DMS153 treated with DMSO at 0.1 percent for 48 hours (cell line): ENCODE measurements at regions not wholly inside any gene's neighbourhood (a gene's known extent, or its start where the extent isn't known, plus 50 kb on each side); places are given as distances from the start of the nearest gene placed in this dataset.

Source experiments
- DNase-seq: peaks from one replicate; lab custom pipeline; 2025; ENCODE audit not compliant: unreplicated experiment; lab: John Stamatoyannopoulos, UW

DNA sequence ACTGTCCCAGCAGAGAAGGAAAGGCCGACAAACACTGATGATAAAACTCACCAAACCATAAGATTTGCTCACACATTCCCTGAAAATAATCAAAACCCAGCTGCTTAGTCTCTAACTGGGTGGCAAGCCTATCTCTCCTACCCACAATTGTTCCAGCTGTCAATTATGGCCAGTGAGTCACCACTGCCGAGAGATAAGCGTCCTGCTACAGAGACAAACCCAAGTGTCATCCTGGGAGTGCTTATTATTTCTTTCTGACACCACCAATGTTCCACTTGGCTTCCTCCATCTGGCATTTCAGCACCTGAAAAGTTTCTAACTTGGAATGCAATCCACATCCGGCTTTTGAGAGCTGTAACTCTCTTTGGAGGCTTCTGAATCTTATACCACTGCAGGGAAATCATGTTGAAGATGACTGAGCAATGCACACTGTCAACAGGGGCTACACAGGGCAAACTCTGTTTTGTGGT is 51.5 kb upstream of the VAV3 start:
- no peak for DNase-seq
